HepG2 (cell line): ENCODE measurements at regions not wholly inside any gene's neighbourhood (a gene's known extent, or its start where the extent isn't known, plus 50 kb on each side); places are given as distances from the start of the nearest gene placed in this dataset.

ENCODE experiments used
- ATAC-seq: fragments of 200-7000 bp; cut with Tn5 transposase; 3 replicates; pipeline ENCODE4 v1.9.1; 2020; ENCODE audit warnings: mild to moderate bottlenecking, moderate library complexity
- BruUV-seq: library from RNA; stranded (reverse); fragments of 400-500 nt; replicated peaks from 2 replicates; lab custom pipeline; 2021; lab: Mats Ljungman, UMichigan
- CTCF ChIA-PET: fragments of 300-600 bp; formaldehyde crosslinking; extraction: SDS; loops from one replicate; lab custom pipeline; 2021; ENCODE audit warnings: low total read pairs, inconsistent platforms, low intra/inter-chr PET ratio; lab: Yijun Ruan, JAX
- POLR2A ChIA-PET: fragments of 350-600 bp; sonication (Branson Sonifier 250); formaldehyde crosslinking; loops from one replicate; lab custom pipeline; 2020; ENCODE audit warnings: antibody characterized with exemption, inconsistent platforms; lab: Yijun Ruan, JAX
- DNase-seq: peaks from one replicate; pipeline ENCODE4 v3.0.0-alpha.2; 2015; ENCODE audit warnings: low spot score
- FAIRE-seq: peaks from 3 replicates; lab custom pipeline; 2011; peaks lifted over from hg19 to GRCh38; lab: Jason Lieb, UNC
- H2AFZ ChIP-seq: one replicate; pipeline ENCODE4 v1.6.1; 2011; ENCODE audit warnings: low read length, inconsistent platforms
- H3K27ac ChIP-seq: fragments of 300-600 bp; 3 replicates; pipeline ENCODE4 v1.8.0; 2011; ENCODE audit warnings: mixed run types, mild to moderate bottlenecking, mixed read lengths, low read length, inconsistent platforms; ENCODE audit not compliant: insufficient read depth; ENCODE audit errors: extremely low read length
- H3K27me3 ChIP-seq, 2 experiments: fragments of 200-600 bp in 1 of 2; 2 replicates in 1 of 2; 3 replicates in 1 of 2; pipeline versions ENCODE4 v1.6.0 to v1.8.0; 2011; ENCODE audit warnings: low read length in 2 of 2, mild to moderate bottlenecking in 2 of 2, moderate library complexity in 2 of 2, inconsistent platforms in 1 of 2; ENCODE audit not compliant: insufficient read depth in 2 of 2, control insufficient read depth in 1 of 2
- H3K36me3 ChIP-seq, 2 experiments: fragments of 200-600 bp in 1 of 2; replicated peaks in 1 of 2; 2 replicates in 1 of 2; 3 replicates in 1 of 2; pipeline versions ENCODE4 v1.5.1 to v1.8.0; 2011; ENCODE audit warnings: low read length in 2 of 2, inconsistent platforms in 1 of 2; ENCODE audit not compliant: insufficient read depth in 2 of 2, control insufficient read depth in 1 of 2
- H3K4me1 ChIP-seq: 2 replicates; pipeline ENCODE4 v1.5.1; 2012; ENCODE audit warnings: low read length, inconsistent platforms; ENCODE audit not compliant: insufficient read depth
- H3K4me2 ChIP-seq: 2 replicates; pipeline ENCODE4 v1.6.0; 2011; ENCODE audit warnings: low read depth, low read length, inconsistent platforms
- H3K4me3 ChIP-seq, 3 experiments: fragments of 200-600 bp in 1 of 3; sonication (generic), shearing (Covaris generic) in 1 of 3; replicated peaks in 1 of 3; 2 replicates each; pipeline ENCODE4 v1.5.1; 2011 to 2016; ENCODE audit warnings: low read length in 3 of 3, inconsistent platforms in 2 of 3, low read depth in 2 of 3, mild to moderate bottlenecking in 2 of 3, control low read depth in 1 of 3, mixed read lengths in 1 of 3; ENCODE audit not compliant: insufficient read depth in 1 of 3
- H3K79me2 ChIP-seq: one replicate; pipeline ENCODE4 v1.6.1; 2011; ENCODE audit warnings: low read length, inconsistent platforms; ENCODE audit not compliant: insufficient read depth
- H3K9ac ChIP-seq: 2 replicates; pipeline ENCODE4 v1.6.0; 2011; ENCODE audit warnings: mild to moderate bottlenecking, low read depth, low read length, inconsistent platforms; ENCODE audit not compliant: insufficient read depth
- H3K9me3 ChIP-seq: 2 replicates; pipeline ENCODE4 v1.5.1; 2012; ENCODE audit warnings: mild to moderate bottlenecking, low read length
- H4K20me1 ChIP-seq: 2 replicates; pipeline ENCODE4 v1.6.0; 2011; ENCODE audit warnings: inconsistent platforms, mild to moderate bottlenecking, low read length, moderate library complexity; ENCODE audit not compliant: insufficient read depth
- CBX2 ChIP-seq, 2 experiments: fragments of 200-600 bp in 1 of 2; sonication (generic); formaldehyde crosslinking in 1 of 2; IDR thresholded peaks; 2 replicates each; pipeline versions ENCODE4 v1.7.0 to v1.8.1; 2018 to 2022; ENCODE audit warnings: low read depth in 2 of 2, low read length in 1 of 2, mild to moderate bottlenecking in 1 of 2, missing genetic modification reagents in 1 of 2
- KLF16 ChIP-seq, 2 experiments: sonication (generic) in 1 of 2; formaldehyde crosslinking in 1 of 2; IDR thresholded peaks; 2 replicates each; pipeline versions ENCODE4 v1.6.1 to v1.8.0; 2016 to 2023; ENCODE audit warnings: missing genetic modification reagents in 2 of 2, missing compliant biosample characterization in 1 of 2
- PAF1 ChIP-seq: IDR thresholded peaks from 2 replicates; pipeline ENCODE4 v1.6.1; 2016; ENCODE audit warnings: missing genetic modification reagents, missing compliant biosample characterization
- PAXIP1 ChIP-seq: sonication (generic); formaldehyde crosslinking; conservative IDR thresholded peaks from 2 replicates; pipeline ENCODE4 v1.4.0; 2020; ENCODE audit warnings: mild to moderate bottlenecking, missing genetic modification reagents, moderate library complexity
- RBM22 ChIP-seq: fragments of 200-400 bp; formaldehyde crosslinking; optimal IDR thresholded peaks from 2 replicates; pipeline ENCODE3; 2017; ENCODE audit warnings: mild to moderate bottlenecking, low read length, moderate library complexity
- REXO4 ChIP-seq: sonication (generic); formaldehyde crosslinking; IDR thresholded peaks from 2 replicates; pipeline ENCODE4 v1.8.0; 2022; ENCODE audit warnings: missing genetic modification reagents, mild to moderate bottlenecking, borderline replicate concordance
- STAG1 ChIP-seq: sonication (generic); formaldehyde crosslinking; IDR thresholded peaks from 2 replicates; pipeline ENCODE4 v1.4.0; 2020; ENCODE audit warnings: missing genetic modification reagents
- ZNF607 ChIP-seq: sonication (generic); formaldehyde crosslinking; IDR thresholded peaks from 2 replicates; pipeline ENCODE4 v1.5.1; 2020; ENCODE audit warnings: missing genetic modification reagents, mild to moderate bottlenecking, borderline replicate concordance
- ZNF891 ChIP-seq: sonication (generic); formaldehyde crosslinking; IDR thresholded peaks from 2 replicates; pipeline ENCODE4 v1.5.0; 2020; ENCODE audit warnings: mild to moderate bottlenecking, missing genetic modification reagents
- WGBS: methylation state at CpG from one replicate; pipeline ENCODE4 v1.1.6; 2017; ENCODE audit warnings: low lambda C conversion rate; 5-methylcytosine and 5-hydroxymethylcytosine counted together
- in situ Hi-C: cut with HindIII; loops from 2 replicates; pipeline ENCODE4 v1.10.0; 2017; ENCODE audit warnings: low pct_unique_long_range_greater_than_20kb; ENCODE audit not compliant: extremely low pct_ligation_motif_present
- intact Hi-C: fragments of 100-400 bp; cut with micrococcal nuclease; formaldehyde crosslinking; loops from one replicate; pipeline ENCODE4 v1.10.0; 2022; ENCODE audit not compliant: unreplicated experiment
- TF ChIP-seq, protein P1 (sequence below), 2 experiments: sonication (generic) in 1 of 2; formaldehyde crosslinking in 1 of 2; IDR thresholded peaks; 2 replicates each; pipeline versions ENCODE4 v1.5.1 to v1.6.1; 2011 to 2020; ENCODE audit warnings: borderline replicate concordance in 1 of 2, low read depth in 1 of 2, low read length in 1 of 2, mild to moderate bottlenecking in 1 of 2, missing genetic modification reagents in 1 of 2, moderate library complexity in 1 of 2
- TF ChIP-seq, protein P2 (sequence below): IDR thresholded peaks from 2 replicates; pipeline ENCODE4 v1.6.1; 2018; ENCODE audit warnings: missing genetic modification reagents, mild to moderate bottlenecking, missing compliant biosample characterization

DNA sequence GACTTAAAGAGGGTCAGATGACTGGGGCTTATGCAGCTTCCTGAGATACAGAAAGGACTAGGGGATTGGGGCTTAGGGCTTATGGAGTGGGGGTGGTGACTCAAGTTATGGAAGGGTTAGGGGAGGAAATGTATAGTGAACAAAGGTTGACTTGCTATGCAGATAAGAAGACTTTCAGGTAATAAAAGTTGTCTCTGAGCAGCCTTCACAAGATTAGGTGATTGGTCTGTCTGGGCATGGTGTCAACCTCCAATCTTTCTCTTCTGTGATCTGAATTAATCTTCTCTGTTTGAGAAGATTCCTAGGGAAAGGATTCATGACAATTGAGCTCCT is 436.5 kb downstream of the SIPA1L2 start:
- POLR2A ChIA-PET, result no interaction called here
- no peak for DNase-seq
- no peak for FAIRE-seq

GRCh38 chr1:232192781-232193450 is 437.0 kb downstream of the SIPA1L2 start:
- WGBS, result 0% methylated on average over 3 of the region's 3 CpGs
- ChIA-PET POLR2A (no interaction called here), CTCF (no interaction called here)
- no peak overlapping the region for H2AFZ ChIP-seq
- no peak overlapping the region for H3K9ac ChIP-seq
- no TSS peak for BruUV-seq
- DNase-seq, result no peak
- H3K4me2 ChIP-seq, result no peak overlapping the region
- H4K20me1 ChIP-seq, result no peaks in the 10 kb centered on the region
- no peak overlapping the region for H3K27ac ChIP-seq
- no peaks in the 10 kb centered on the region for H3K79me2 ChIP-seq
- H3K27me3 ChIP-seq, result no peaks in the 10 kb centered on the region
- in situ Hi-C loops, result no loop called here
- no peak overlapping the region for H3K4me3 ChIP-seq
- no peaks in the 10 kb centered on the region for H3K36me3 ChIP-seq
- no peak for ATAC-seq
- FAIRE-seq, result no peak
- intact Hi-C loops, result no loop called here
- H3K9me3 ChIP-seq, result no peaks in the 10 kb centered on the region
- H3K4me1 ChIP-seq, result no peaks in the 10 kb centered on the region
- TF ChIP-seq, protein P1, sequence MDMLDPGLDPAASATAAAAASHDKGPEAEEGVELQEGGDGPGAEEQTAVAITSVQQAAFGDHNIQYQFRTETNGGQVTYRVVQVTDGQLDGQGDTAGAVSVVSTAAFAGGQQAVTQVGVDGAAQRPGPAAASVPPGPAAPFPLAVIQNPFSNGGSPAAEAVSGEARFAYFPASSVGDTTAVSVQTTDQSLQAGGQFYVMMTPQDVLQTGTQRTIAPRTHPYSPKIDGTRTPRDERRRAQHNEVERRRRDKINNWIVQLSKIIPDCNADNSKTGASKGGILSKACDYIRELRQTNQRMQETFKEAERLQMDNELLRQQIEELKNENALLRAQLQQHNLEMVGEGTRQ (IDR thresholded peaks at IDR 0.05; ENCODE audit: low read depth, low read length), result no peak
- TF ChIP-seq, protein P1 (CRISPR knock-in tag; IDR thresholded peaks at IDR 0.05; ENCODE audit: borderline replicate concordance), result no peak
- TF ChIP-seq RBM22 (no peak), PAXIP1 (CRISPR knock-in tag) (no peak), PAF1 (CRISPR knock-in tag) (no peak), ZNF891 (CRISPR knock-in tag) (no peak), CBX2 (IDR thresholded peaks at IDR 0.05; ENCODE audit: low read depth, low read length) (no peak), CBX2 (CRISPR knock-in tag; IDR thresholded peaks at IDR 0.05; ENCODE audit: low read depth) (no peak), ZNF607 (no peak), STAG1 (CRISPR knock-in tag) (no peak)
- TF ChIP-seq, protein P2, sequence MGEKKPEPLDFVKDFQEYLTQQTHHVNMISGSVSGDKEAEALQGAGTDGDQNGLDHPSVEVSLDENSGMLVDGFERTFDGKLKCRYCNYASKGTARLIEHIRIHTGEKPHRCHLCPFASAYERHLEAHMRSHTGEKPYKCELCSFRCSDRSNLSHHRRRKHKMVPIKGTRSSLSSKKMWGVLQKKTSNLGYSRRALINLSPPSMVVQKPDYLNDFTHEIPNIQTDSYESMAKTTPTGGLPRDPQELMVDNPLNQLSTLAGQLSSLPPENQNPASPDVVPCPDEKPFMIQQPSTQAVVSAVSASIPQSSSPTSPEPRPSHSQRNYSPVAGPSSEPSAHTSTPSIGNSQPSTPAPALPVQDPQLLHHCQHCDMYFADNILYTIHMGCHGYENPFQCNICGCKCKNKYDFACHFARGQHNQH (CRISPR knock-in tag), result no peak

More for the DNA sequence above, 436.5 kb downstream of the SIPA1L2 start:
- H4K20me1 ChIP-seq, result no peaks in the 10 kb centered on the region
- H3K4me2 ChIP-seq, result no peak overlapping the region
- TF ChIP-seq KLF16 (CRISPR knock-in tag; IDR thresholded peaks at IDR 0.05), result no peak
- no peak for TF ChIP-seq REXO4
- H3K4me1 ChIP-seq, result no peaks in the 10 kb centered on the region
- H3K36me3 ChIP-seq, result no peaks in the 10 kb centered on the region
- no peak overlapping the region for H3K9ac ChIP-seq
- H3K79me2 ChIP-seq, result no peaks in the 10 kb centered on the region
- no peak overlapping the region for H3K27ac ChIP-seq
- no peak overlapping the region for H2AFZ ChIP-seq
- intact Hi-C loops (no loop called here), in situ Hi-C loops (no loop called here)
- BruUV-seq, result no TSS peak
- no peaks in the 10 kb centered on the region for H3K9me3 ChIP-seq
- CTCF ChIA-PET, result no interaction called here
- no peaks in the 10 kb centered on the region for H3K27me3 ChIP-seq
- no peak overlapping the region for H3K4me3 ChIP-seq
- no peak for ATAC-seq
